GM21619 (cell line): ENCODE measurements at regions not wholly inside any gene's neighbourhood (a gene's known extent, or its start where the extent isn't known, plus 50 kb on each side); places are given as distances from the start of the nearest gene placed in this dataset.

Experiments
- ATAC-seq: cut with Tn5 transposase; IDR thresholded peaks from one replicate; pipeline ENCODE4 v1.9.1; 2021; ENCODE audit not compliant: unreplicated experiment

- ATAC-seq: no peak
Measured at GRCh38 chr5:158172005-158172404, 313.1 kb upstream of the CLINT1 start.

- ATAC-seq: no peak
Measured at GRCh38 chr5:158170534-158170933, 311.6 kb upstream of the CLINT1 start.

- no peak for ATAC-seq
Measured at GRCh38 chr5:158170060-158170459, 311.1 kb upstream of the CLINT1 start.

- no peak for ATAC-seq
Measured at GRCh38 chr5:158166424-158166823, 307.5 kb upstream of the CLINT1 start.

GRCh38 chr5:158165647-158166046 is 306.7 kb upstream of the CLINT1 start:
- no peak for ATAC-seq

- no peak for ATAC-seq
Measured at GRCh38 chr5:158164296-158165047, 305.5 kb upstream of the CLINT1 start.

- ATAC-seq: no peak
Measured at GRCh38 chr5:158163451-158164295, 304.7 kb upstream of the CLINT1 start.

GRCh38 chr5:158162479-158163034 is 303.6 kb upstream of the CLINT1 start:
- ATAC-seq: no peak

GRCh38 chr5:158162026-158162425 is 303.1 kb upstream of the CLINT1 start:
- no peak for ATAC-seq

GRCh38 chr5:158159621-158160020 is 300.7 kb upstream of the CLINT1 start:
- ATAC-seq: no peak

GRCh38 chr5:158155811-158156505 is 297.0 kb upstream of the CLINT1 start:
- no peak for ATAC-seq

- no peak for ATAC-seq
Measured at GRCh38 chr5:158155067-158155466, 296.1 kb upstream of the CLINT1 start.

GRCh38 chr5:158154226-158155005 is 295.5 kb upstream of the CLINT1 start:
- no peak for ATAC-seq

GRCh38 chr5:158153508-158153907 is 294.6 kb upstream of the CLINT1 start:
- no peak for ATAC-seq

GRCh38 chr5:158152136-158152535 is 293.2 kb upstream of the CLINT1 start:
- ATAC-seq: no peak

- ATAC-seq: no peak
Measured at GRCh38 chr5:158147227-158147626, 288.3 kb upstream of the CLINT1 start.

- no peak for ATAC-seq
Measured at GRCh38 chr5:158145827-158146226, 286.9 kb upstream of the CLINT1 start.

- ATAC-seq: no peak
Measured at GRCh38 chr5:158143081-158143480, 284.1 kb upstream of the CLINT1 start.

- no peak for ATAC-seq
Measured at GRCh38 chr5:158142156-158142555, 283.2 kb upstream of the CLINT1 start.

- no peak for ATAC-seq
Measured at GRCh38 chr5:158140120-158140731, 281.3 kb upstream of the CLINT1 start.
